Spleen (tissue), 7 donors: ENCODE measurements at regions not wholly inside any gene's neighbourhood (a gene's known extent, or its start where the extent isn't known, plus 50 kb on each side); places are given as distances from the start of the nearest gene placed in this dataset.

Source experiments
- POLR2A ChIP-seq, 3 donors: fragments of 450-650 bp; IDR thresholded peaks; one replicate each; pipeline ENCODE4 v1.5.1; 2017; ENCODE audit warnings: antibody characterized with exemption in 3 of 3, mild to moderate bottlenecking in 1 of 3
- POLR2AphosphoS5 ChIP-seq, 3 donors: sonication (generic); formaldehyde crosslinking; IDR thresholded peaks; one replicate each; pipeline ENCODE4 v1.5.1; 2017; ENCODE audit warnings: antibody characterized with exemption in 3 of 3
- TF ChIP-seq, protein P1 (sequence below), 11 experiments: fragments of 200-600 bp in 7 of 11; fragments of 450-650 bp in 4 of 11; sonication (generic) in 4 of 11; IDR thresholded peaks in 8 of 11; conservative IDR thresholded peaks in 3 of 11; 1 replicate in 7 of 11; 2 replicates in 4 of 11; pipeline versions ENCODE4 v1.4.0 to v1.8.0; 2016 to 2021; ENCODE audit warnings: antibody characterized with exemption in 11 of 11, inconsistent platforms in 4 of 11, mild to moderate bottlenecking in 1 of 11
- donor health status: DM: no; HTN: no; CAD: no; lungs with moderate emphysema.
- donor health status: DM: no; HTN: no; CAD: no.
- donor health status: DM: no; HTN: no; CAD: no.

DNA sequence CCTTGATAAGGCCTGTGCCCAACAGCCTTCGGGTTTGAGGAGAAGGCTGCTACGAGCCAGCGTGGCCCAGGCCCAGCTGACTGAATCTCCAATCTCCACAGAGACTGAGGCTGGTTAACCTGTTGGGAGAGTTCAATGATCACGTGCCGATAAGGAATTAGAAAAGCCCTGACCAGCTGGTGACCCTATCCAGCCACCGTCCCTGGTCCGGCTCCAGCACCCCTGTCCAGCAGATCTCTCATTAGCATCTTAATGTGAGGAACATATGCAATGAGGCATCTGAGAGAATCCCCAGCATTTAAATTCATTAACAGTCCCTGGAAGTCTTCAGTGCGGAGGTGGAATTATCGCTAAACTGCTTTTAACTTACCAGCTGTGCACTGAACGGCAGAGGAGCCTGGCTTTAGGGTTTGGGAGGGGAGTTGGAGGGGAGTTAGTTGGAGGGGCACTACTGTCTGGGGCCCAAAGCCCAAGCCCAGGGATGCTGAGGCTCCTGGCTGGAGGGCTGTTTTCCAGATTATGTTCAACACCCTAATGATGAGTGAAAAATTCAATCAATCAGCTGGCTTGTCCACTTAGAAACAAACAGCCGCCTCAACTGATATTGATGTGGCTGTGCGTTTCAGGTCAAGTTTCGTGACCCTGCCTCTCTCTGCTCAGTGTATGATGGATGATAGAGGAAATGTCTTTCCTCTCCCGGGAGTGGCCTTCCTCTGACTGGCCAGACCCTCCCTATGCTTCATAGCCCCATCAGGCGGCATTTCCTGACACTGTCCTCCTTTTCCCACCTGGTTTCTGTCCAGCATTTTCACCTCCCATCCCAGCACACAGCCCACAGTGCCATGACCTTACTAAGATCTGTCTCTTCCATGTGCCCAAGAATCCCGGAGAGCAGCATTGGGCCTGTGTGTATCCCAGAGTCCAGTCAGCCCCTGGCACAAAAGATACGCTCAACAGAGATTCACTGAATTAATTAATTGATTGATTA, 184.5 kb downstream of the CCT6B start:
- TF ChIP-seq, protein P1, sequence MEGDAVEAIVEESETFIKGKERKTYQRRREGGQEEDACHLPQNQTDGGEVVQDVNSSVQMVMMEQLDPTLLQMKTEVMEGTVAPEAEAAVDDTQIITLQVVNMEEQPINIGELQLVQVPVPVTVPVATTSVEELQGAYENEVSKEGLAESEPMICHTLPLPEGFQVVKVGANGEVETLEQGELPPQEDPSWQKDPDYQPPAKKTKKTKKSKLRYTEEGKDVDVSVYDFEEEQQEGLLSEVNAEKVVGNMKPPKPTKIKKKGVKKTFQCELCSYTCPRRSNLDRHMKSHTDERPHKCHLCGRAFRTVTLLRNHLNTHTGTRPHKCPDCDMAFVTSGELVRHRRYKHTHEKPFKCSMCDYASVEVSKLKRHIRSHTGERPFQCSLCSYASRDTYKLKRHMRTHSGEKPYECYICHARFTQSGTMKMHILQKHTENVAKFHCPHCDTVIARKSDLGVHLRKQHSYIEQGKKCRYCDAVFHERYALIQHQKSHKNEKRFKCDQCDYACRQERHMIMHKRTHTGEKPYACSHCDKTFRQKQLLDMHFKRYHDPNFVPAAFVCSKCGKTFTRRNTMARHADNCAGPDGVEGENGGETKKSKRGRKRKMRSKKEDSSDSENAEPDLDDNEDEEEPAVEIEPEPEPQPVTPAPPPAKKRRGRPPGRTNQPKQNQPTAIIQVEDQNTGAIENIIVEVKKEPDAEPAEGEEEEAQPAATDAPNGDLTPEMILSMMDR (IDR thresholded peaks at IDR 0.05 in 8 of 11, conservative IDR thresholded peaks at IDR 0.05 in 3 of 11), result no peak
- TF ChIP-seq POLR2A (IDR thresholded peaks at IDR 0.05) (no peak), POLR2AphosphoS5 (IDR thresholded peaks at IDR 0.05) (no peak)
